ENCODE measurements at regions not wholly inside any gene's neighbourhood (a gene's known extent, or its start where the extent isn't known, plus 50 kb on each side); places are given as distances from the start of the nearest gene placed in this dataset.
"Not testable (repeated sequence)": the region's sequence is repeated elsewhere in the genome, so short reads cannot be mapped to it uniquely, and the experiment has no call there.

DNA sequence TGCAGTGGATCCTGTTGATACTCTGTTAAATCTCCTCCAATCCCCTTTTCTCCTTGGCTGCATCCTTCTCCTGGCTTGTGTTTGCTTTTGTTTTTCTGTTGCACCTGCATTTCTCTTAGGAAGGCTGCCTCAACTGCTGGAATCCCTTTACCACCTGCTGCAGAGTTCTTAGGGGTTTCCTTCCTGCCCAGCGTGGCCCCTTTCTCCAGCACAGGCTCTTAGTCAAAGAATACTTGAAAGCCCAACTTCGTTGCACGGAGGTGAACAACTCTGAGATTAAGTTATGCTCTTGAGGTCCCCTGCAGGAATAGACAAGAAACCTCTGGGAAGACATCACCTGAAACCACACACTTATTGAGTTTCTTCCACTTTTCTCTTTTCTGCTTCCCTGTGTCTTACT lies 121.6 kb upstream of the GRM7 start:
- no peak for DNase-seq

DNA sequence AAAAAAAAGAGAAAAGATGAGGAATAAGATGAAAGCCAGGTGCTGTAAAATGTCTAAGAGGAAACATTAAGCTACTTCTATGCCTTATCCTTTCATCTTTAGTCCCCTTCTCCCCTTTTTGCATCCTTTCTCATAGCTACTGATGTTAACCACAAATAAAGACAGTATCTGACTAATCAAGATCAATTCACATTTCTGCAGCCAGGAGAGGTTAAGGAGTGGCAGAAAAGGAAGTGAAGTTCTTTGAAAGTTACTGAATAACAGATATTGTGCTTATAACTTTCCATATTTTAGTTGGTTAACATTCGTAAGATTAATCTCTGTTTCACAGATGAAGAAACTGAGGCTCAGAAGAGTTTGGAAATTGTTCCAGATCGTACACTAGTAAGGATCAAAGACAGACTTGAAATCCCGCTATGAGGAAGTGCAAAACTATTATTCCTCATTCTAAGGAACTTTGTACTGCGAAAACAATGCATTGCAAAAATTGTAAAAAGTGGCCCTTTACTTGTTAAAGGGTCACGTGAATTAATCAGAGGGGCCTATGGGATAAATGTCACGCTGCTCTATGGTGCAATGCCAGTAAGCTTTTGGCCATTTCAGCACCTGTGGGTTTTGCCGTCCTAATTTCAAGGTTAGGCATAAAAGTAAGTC lies 117.7 kb upstream of the GRM7 start:
- DNase-seq = no peak

DNA sequence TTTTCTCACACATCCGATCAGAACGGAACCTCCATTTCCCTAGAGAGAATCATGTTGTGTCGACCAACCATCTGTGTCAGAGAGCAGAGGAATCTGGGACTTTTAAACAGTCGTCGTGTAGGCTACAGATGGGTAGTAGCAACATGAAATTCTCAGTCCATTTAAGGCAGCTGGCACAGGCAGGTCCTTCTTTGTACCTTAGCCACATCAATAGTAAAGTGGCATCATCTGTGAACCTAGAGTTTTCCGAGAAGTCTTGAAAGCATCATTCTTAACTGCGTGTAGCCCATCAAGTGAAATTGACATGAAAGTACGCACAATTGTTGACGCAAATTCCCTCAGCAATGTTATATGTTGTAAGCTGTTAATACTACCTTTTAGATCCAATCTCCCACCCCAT lies 114.5 kb upstream of the GRM7 start:
- no peak for DNase-seq

DNA sequence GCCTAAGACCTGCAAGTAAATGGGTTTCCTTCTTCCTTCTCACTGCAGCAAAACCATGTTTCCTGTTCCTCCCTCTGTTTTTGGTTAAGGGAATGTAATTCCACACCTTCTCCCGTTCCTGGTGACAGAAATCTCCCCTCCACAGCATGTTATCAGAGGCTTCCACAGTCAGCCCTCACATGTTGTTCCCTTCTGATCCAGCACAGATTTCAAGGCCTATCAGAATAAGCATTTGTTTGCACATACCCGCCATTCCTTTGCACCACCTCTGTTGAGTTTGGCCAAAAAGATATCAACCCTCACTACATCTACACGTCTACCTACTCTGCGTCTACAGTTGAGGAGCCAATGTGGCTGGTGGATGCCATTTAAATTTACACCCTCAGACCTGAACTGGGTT lies 113.9 kb upstream of the GRM7 start:
- DNase-seq = no peak

DNA sequence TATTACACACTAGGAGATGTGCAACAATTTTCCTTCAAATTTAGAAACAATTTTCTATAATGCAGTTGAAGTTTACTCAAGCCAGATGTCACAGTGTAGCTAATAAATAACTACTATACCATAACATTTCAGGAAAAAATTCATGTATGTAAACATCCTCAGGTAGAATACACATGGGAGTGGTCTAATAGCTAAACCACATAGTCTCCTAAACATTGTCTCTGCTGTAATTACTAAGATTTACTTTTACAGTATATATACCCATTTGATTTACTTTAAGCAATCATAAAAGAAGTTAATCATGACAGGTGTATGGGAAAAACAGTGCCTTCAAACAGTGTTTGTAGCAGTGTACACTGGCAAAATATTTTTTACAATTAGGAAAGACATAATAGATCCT lies 110.1 kb upstream of the GRM7 start:
- no peak for DNase-seq

DNA sequence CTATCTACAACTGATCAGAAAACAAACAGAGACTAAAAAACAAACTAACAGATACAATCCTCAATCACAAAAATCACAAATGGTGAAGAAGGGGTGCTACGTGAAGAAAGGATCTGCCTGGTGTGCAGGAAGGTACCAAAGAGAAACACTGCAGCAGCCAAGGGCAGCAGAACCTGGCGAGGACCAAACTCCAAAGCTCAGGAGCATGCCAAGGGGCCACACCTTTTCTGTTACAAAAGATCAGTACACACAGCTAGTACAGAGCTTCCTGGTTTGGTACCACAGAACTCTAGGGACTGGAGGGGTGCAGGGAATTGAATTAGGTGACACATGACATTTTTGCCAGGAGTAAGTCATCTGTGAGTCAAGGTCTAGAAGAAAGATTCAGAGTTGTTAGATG lies 107.4 kb upstream of the GRM7 start:
- no peak for DNase-seq

DNA sequence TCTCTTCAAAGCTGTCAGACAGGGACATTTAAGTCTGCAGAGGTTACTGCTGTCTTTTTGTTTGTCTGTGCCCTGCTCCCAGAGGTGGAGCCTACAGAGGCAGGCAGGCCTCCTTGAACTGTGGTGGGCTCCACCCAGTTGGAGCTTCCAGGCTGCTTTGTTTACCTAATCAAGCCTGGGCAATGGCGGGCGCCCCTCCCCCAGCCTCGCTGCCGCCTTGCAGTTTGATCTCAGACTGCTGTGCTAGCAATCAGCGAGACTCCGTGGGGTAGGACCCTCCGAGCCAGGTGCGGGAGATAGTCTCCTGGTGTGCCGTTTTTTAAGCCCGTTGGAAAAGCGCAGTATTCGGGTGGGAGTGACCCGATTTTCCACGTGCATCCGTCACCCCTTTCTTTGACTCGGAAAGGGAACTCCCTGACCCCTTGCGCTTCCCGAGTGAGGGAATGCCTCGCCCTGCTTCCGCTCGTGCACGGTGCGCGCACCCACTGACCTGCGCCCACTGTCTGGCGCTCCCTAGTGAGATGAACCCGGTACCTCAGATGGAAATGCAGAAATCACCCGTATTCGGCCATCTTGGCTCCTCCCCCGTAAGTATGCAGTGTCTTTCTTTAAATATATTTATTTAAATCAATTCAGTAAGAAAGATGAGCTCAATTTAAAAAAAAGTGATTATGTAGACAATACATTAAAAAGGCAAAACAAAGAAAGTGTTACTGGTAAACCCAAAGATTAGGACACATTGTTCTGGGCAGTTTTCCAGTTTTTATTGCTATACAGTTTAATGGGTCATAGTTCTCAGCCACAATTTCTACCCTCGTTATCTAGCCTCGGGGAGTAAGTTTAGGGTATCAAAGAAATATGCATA lies 91.2 kb upstream of the GRM7 start:
- DNase-seq = not testable (repeated sequence)

DNA sequence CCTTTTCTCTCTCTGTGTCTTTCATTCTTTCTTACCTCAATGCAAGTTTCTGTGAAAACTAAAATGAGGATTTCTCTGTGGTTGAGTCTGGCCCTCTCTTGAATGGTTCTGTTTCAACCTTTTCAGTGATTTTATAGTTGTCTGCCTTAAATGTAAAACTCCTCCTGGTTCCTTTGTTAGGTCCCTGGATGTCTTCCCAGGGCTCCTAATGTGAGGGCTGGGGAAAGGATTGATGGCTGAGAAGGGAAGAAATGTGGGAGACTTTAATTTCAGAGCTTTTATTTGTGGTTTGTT lies 90.6 kb upstream of the GRM7 start:
- DNase-seq = no peak

DNA sequence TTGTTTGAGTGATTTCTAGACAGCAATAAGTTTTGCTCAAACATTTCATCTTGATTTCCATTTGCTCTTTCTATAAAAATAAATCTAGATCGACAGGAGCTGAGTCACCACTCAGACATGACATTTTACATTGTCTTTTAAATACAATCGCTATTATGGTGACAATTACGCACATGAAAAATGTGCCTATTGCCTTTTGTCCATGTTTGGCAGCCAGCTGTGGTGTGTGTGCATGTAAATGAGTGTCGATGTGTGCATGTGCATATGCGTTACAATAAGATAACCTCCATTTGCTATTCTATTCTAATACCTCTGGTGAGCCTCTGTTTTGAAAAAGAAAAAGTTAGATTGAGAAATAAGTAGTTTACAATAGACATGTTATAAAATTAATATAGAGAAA lies 89.7 kb upstream of the GRM7 start:
- no peak for DNase-seq

DNA sequence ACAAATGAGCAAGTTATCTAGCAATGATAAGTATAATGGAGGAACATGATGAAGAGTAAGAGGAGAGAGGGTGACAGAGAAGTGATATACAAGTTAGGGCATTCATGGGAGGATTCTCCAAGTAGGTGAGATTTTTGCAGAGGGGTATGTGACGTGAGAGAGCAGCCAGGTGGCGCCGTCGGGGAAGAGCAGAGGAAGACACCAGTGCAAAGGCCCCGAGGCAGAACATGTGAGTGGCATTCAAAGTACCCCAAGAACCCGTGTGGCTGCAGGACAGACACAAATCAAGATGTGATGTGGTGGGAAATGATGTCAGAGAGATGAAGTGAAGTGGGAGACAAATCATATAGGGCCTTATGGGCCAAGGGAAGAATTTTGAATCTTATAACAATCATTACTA lies 81.8 kb upstream of the GRM7 start:
- no peak for DNase-seq

DNA sequence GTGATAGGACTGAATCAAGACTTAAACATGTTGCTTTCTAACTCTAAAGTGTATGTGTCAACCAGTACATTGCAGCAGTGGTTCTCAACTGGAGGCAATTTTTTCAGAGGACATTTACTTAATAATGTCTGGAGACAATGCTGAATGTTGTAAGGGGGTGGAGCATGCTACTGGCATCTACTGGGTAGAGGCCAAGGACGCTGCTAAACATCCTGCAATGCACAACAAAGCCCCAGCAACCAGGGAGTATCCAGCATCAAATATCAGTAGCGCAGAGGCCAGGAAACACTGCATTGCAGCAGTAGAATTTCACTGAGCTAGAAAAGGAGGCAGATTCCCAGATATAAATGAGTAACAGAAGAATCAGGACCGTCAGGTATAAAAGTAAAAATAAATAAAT lies 79.8 kb upstream of the GRM7 start:
- no peak for DNase-seq

DNA sequence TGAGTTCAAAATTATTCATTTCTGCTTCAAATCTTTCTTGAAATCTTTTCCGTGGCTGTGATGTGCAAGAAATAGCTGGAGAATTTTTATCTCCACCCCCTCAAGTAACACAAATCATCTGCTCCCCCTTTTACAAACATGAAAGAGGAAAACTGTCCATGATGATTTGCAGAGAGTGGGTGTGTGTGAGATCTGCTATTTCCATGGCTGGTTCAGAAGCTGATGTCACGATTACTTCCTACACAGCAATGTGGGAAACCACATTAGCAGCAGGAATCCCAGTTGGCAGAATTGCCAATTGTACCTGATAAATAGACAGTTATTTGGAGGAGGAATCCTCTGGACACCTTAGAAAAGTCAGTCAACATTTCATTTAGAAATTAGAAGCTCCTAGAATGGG lies 75.2 kb upstream of the GRM7 start:
- no peak for DNase-seq

DNA sequence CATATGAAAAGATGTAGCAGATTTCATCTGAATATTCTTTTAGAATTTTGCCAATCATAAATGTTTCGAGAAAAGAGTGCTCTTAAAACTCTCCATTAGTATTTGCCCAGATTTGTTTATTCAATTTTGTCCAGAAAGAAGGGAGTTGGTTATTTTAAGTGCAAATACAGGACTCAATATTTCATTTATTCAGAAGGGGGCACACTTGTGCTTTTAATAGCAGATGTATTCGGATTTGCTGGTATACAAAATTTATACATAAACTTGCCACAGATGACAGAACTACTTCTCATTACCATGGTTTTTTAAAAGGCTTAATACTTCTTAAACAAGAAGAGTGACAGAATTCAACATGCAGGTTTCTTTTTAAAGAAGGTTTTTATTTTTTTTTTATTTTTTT lies 69.8 kb upstream of the GRM7 start:
- DNase-seq = no peak

DNA sequence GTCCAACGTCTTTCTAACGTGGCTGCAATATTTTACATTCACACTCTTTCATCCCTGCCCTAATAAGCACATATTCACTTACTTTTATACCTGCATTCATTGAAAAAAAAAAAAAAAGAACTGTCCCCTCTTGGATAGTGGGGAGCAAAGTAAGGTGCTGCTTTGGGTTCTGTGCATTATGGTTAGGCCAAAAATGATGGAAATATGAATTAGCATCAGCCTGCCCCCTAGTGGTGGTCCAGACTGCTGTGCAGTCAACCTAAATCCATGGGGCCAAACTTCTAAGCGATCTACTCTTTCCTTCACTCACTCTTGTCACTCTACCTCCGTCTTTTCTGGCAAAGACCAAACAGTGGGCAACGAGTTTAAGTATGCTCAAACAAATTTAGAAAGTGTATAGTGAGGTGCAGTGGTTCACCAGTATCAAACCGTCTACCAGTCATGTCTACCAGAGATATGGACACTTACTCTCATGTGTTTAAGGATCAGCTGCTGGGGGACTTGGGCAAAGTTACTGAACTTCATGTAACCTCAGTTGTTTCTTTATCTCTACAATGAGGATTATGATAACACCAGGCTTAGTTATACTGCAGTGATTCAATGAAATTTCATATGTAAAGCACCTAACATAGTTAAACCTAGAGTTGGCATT lies 61.5 kb upstream of the GRM7 start:
- peak; percentile 6 for DNase-seq

DNA sequence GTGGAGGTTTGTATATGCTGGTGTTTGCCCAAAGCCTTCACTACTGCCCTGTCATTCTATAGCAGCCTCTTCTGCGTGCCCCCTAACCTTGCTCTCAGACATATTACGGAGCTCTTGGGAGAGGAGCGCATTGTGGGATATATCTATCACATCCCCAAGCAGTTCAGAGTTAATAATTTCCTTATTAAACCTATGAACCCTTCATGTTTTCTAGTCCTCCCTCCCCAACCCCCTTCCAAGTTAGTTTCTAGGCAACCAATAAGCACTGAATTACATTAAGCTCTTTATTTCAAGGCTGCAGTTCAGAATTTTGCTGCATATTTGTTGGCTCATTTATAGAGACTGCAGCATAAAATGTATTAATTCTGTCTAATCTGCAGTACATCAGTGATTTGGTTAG lies 57.3 kb upstream of the GRM7 start:
- DNase-seq = no peak

DNA sequence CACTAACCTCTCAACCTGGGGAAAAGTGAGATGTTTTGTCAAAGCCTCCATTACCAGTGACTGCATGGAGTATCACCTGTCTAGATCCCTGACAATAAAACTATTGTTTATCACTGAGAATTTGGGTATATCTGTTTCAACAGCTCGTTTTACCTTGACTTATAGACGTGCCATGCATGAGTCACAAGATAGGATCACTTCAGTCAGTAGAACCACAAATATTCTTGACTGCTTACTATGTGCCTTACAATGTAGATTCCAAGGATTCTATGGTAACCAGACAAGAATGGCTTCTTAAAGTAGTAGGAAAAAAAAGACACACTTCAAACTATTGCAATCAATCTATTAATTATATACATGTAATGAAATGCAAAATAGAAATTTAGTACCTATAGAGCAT lies 55.7 kb upstream of the GRM7 start:
- no peak for DNase-seq

DNA sequence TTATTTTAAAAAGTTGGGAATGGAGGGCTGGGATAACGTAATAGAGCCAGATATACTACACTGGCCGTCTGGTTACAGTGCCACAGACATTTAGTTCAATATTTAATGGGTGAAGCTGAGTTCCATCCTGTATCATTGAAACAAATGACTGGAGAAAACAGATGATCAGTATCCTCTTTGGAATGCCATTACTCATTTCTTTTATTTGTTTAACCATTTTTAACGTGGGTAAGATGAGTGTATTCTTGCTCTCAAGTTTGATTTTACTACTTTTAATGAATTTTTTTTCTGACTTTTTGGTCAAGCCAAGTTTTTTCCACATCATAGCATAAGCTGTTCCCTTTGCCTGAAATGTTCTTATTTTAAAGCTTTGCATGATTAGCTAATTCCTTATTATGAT lies 53.9 kb upstream of the GRM7 start:
- DNase-seq = no peak

DNA sequence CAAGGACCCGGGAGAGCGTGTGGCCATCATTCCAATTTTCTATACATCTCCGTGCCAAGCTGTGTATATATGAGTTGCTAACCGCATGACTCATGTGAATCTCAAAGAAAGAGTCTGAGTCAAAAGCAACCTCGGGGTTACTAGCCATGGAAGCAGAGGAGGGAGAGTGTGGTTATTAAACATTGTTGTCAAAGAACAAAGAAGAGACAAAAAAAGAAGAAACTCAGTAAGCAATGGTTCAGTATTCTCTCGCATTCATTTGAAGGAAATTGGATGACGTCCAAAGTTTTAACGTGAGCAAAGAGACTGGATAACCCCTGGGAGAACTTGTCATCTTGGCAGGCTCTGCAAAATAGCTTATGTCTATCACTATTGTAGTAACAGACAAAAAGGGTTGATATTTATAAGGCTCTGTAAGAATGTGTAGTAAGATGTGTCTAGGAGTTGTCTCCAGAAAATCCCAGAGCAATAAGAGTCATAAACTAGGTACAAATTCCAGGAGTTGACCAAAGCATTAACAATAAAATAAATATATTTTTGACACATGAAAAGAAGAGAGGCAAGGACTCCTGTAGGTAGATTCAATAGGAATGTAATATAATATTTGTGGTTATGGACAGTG lies 52.8 kb upstream of the GRM7 start:
- DNase-seq = no peak

DNA sequence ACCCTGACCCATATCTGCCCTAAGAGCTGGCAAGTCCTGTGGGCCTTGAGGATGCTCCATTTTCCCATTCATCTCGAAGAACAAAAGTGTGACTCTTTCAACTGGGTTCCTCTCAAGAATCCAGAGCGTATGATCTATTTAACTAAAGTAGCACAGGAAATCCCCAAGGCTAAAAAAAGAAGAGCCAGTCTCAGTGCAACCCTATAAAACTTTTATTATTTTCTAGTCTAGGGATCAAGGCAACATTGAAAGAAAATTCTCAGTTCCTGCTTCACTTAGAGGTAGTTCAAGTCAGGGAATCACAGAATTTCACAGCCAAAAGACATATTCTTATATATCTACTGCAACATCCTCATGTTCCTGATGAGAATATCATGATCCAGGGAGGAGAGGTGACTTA lies 51.6 kb upstream of the GRM7 start:
- DNase-seq = no peak

Measured in CD4-positive, alpha-beta T cell treated with Interleukin-17A for 4 hours (primary cell).